ENCODE measurements at regions not wholly inside any gene's neighbourhood (a gene's known extent, or its start where the extent isn't known, plus 50 kb on each side); places are given as distances from the start of the nearest gene placed in this dataset.

DNA sequence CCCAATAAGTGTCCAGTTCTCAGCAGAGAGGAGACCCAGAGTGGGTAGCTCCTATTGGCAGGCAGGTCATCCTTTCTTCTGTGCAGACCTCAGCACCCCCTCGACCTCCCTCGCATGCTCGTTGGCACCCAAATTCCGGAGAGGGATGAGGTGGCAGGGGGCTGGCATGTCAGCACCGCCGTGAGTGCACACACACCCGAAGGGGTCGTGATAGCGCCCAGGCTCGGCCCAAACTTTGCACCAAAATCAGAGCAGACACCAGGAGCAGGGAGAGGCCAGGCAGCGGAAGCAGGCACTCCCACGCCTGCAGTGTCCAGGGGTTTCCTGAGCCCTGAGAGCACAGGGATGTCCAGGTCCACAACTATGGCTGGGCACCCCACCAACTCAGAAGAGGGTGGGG lies 1503.8 kb upstream of the PCDH20 start:
- in situ Hi-C loops (cut with MboI; ENCODE audit: low pct_unique_long_range_greater_than_20kb, low sequenced_read_pairs, unreplicated experiment) = no loop called here
- DNase-seq (ENCODE audit: low spot score) = no peak
- TF ChIP-seq, protein P1, sequence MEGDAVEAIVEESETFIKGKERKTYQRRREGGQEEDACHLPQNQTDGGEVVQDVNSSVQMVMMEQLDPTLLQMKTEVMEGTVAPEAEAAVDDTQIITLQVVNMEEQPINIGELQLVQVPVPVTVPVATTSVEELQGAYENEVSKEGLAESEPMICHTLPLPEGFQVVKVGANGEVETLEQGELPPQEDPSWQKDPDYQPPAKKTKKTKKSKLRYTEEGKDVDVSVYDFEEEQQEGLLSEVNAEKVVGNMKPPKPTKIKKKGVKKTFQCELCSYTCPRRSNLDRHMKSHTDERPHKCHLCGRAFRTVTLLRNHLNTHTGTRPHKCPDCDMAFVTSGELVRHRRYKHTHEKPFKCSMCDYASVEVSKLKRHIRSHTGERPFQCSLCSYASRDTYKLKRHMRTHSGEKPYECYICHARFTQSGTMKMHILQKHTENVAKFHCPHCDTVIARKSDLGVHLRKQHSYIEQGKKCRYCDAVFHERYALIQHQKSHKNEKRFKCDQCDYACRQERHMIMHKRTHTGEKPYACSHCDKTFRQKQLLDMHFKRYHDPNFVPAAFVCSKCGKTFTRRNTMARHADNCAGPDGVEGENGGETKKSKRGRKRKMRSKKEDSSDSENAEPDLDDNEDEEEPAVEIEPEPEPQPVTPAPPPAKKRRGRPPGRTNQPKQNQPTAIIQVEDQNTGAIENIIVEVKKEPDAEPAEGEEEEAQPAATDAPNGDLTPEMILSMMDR (IDR thresholded peaks at IDR 0.05; ENCODE audit: extremely low read depth, insufficient read depth, missing control alignments) = no peak

DNA sequence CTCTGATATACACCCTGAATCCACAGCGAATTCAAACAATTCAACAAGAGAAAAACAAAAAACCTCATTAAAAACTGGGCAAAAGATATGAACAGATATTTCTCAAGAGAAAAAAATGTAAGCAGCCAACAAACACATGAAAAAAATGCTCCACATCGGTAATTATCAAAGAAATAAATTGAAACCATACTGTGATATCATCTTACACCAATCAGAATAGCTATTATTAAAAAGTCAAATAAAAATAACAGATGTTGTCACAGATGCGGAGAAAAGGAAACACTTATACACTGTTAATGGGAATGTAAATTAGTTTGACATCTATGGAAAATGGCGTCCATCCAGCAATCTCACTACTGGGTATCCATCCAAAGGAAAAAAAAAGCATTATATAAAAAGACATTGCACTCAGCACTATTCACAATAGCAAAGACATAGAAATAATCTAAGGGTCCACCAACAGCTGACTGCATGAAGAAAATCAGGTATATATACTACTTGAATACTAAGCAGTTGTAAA lies 1495.0 kb upstream of the PCDH20 start:
- in situ Hi-C loops (cut with MboI; ENCODE audit: low pct_unique_long_range_greater_than_20kb, low sequenced_read_pairs, unreplicated experiment) = no loop called here
- DNase-seq (ENCODE audit: low spot score) = no peak

DNA sequence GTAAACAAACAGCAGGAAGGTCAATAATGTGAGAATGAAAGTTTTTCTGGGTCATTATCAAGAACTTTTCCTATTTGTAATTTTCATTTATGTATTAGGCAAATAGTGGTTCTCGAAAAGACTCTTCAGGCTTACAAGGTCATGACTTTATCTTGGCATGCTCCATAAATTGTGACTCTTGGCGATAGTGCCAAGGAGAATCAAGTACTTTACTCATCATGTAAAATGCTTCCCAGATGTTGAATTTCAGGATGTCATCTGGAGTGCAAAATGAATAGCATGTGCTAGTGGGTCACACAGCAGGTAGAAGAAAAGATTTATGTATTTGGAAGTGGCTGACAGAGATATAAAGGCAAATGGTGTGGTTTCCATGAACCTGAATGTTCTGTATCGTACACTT lies 1492.7 kb upstream of the PCDH20 start:
- TF ChIP-seq, protein P1 (IDR thresholded peaks at IDR 0.05; ENCODE audit: extremely low read depth, insufficient read depth, missing control alignments) = no peak
- in situ Hi-C loops (cut with MboI; ENCODE audit: low pct_unique_long_range_greater_than_20kb, low sequenced_read_pairs, unreplicated experiment) = no loop called here
- DNase-seq (ENCODE audit: low spot score) = no peak

More for the DNA sequence above, 1495.0 kb upstream of the PCDH20 start:
- TF ChIP-seq, protein P1 (IDR thresholded peaks at IDR 0.05; ENCODE audit: extremely low read depth, insufficient read depth, missing control alignments) = no peak

DNA sequence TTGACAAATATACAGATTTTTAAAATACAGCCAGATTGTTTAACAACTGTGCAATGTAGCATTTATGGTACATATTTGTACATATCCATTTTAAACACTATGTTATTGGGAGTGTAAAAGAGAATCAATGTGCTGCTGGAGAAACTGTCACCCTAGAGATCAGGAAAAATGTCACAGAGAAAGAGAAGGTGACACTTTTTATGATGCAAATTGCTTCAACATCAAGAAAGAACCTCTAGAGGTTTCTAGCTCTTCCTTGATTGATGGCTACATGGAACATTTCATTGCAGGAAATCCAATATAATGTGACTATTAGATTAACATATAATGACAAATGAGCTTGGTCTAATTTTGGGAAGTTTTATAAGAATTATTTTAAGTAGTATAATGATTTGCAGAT lies 1491.2 kb upstream of the PCDH20 start:
- no peak for DNase-seq (ENCODE audit: low spot score)
- in situ Hi-C loops (cut with MboI; ENCODE audit: low pct_unique_long_range_greater_than_20kb, low sequenced_read_pairs, unreplicated experiment) = no loop called here
- TF ChIP-seq, protein P1 (IDR thresholded peaks at IDR 0.05; ENCODE audit: extremely low read depth, insufficient read depth, missing control alignments) = no peak

DNA sequence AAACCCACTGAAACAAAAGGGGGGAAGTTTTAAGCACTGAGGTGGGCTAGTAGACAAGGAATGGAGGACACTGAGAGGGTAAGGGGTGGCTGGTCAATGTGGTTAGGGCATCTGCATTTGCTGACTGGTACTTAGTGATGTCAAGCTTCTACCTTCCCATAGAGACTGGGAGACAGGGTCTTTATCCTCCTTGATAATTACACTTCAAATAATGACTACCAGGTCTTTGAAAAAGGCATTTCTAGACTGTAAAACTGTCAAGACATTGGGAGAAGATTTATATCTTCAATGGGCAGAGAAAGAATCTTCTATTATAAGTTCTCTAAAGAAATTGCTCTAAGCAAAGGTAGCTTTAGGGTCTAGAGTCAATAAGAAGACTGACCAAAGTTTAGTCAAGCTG lies 1490.8 kb upstream of the PCDH20 start:
- in situ Hi-C loops (cut with MboI; ENCODE audit: low pct_unique_long_range_greater_than_20kb, low sequenced_read_pairs, unreplicated experiment) = no loop called here
- TF ChIP-seq, protein P1 (IDR thresholded peaks at IDR 0.05; ENCODE audit: extremely low read depth, insufficient read depth, missing control alignments) = no peak
- DNase-seq (ENCODE audit: low spot score) = no peak

DNA sequence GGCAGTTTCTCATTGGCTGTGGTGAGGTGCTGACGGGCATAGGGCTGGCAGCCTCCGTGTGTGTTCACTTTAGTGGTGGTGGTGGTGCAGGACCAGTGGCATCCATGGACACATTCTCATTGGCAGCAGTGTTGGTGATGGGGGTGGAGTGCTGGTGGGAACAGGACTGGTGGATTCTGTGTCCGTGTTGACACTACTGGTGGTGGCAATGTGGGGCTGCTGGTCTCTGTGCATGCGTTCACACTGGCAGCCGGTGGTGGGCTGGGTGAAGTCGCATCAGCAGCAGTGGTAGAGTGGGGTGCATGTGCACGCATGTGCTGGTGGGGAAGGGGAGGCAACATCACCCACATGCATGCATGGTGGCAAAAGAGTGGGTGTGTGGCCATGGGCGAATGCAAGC lies 1471.4 kb upstream of the PCDH20 start:
- no peak for DNase-seq (ENCODE audit: low spot score)
- in situ Hi-C loops (cut with MboI; ENCODE audit: low pct_unique_long_range_greater_than_20kb, low sequenced_read_pairs, unreplicated experiment) = no loop called here
- TF ChIP-seq, protein P1 (IDR thresholded peaks at IDR 0.05; ENCODE audit: extremely low read depth, insufficient read depth, missing control alignments) = no peak

DNA sequence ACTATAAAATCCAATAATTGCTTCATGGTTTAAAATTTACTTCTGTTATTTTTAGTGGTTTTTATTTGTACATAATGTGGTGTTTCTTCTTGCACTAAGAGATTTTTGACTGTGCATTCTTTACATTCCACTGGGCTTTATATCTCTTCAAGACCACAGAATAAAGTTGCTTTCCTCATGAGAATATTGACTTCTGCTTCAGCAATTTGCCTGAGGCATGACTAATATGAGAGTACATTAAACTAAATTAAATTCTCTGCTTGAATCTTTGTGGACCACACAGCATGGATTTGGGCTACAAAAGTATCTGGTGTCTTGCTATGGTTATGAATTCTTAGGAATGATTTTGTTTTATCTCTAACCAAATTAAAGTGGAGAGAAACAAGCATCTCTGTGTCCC lies 1463.4 kb upstream of the PCDH20 start:
- TF ChIP-seq, protein P1 (IDR thresholded peaks at IDR 0.05; ENCODE audit: extremely low read depth, insufficient read depth, missing control alignments) = no peak
- no peak for DNase-seq (ENCODE audit: low spot score)
- in situ Hi-C loops (cut with MboI; ENCODE audit: low pct_unique_long_range_greater_than_20kb, low sequenced_read_pairs, unreplicated experiment) = no loop called here

Measured in GM13977 (cell line).